Mucosa of descending colon (tissue), 3 donors: ENCODE measurements at regions not wholly inside any gene's neighbourhood (a gene's known extent, or its start where the extent isn't known, plus 50 kb on each side); places are given as distances from the start of the nearest gene placed in this dataset.

ENCODE experiments used
- ATAC-seq: fragments of 200-7000 bp; cut with Tn5 transposase; one replicate; pipeline ENCODE4 v1.9.1; 2020; ENCODE audit warnings: mild to moderate bottlenecking, moderate library complexity
- DNase-seq, 3 donors: peaks; one replicate each; pipeline ENCODE4 v3.0.0-alpha.2; 2020
- H3K36me3 ChIP-seq: fragments of 200-600 bp; one replicate; pipeline ENCODE4 v1.8.0; 2021; ENCODE audit warnings: low read depth, mild to moderate bottlenecking
- H3K4me1 ChIP-seq: fragments of 200-600 bp; one replicate; pipeline ENCODE4 v1.8.0; 2021; ENCODE audit warnings: low read depth, mild to moderate bottlenecking
- H3K4me3 ChIP-seq: fragments of 200-600 bp; one replicate; pipeline ENCODE4 v1.8.0; 2021; ENCODE audit warnings: mild to moderate bottlenecking
- H3K9me3 ChIP-seq: fragments of 200-600 bp; one replicate; pipeline ENCODE4 v1.8.0; 2021; ENCODE audit warnings: mild to moderate bottlenecking
- intact Hi-C, 2 donors: fragments of 100-400 bp; cut with DNase I in 1 of 2; cut with micrococcal nuclease in 1 of 2; formaldehyde crosslinking; loops; one replicate each; pipeline versions ENCODE4 v1.11.0 to v1.11.1; 2022; cut with DNase I, micrococcal nuclease
- TF ChIP-seq, protein P1 (sequence below): fragments of 200-600 bp; IDR thresholded peaks from one replicate; pipeline ENCODE4 v1.8.0; 2022; ENCODE audit warnings: antibody characterized with exemption, mild to moderate bottlenecking
- donor health status: DM: no; HTN: no; CAD: no; lungs with moderate emphysema.
- donor health status: DM: no; HTN: no; CAD: no.
- donor health status: DM: no; HTN: yes; CAD: no.

DNA sequence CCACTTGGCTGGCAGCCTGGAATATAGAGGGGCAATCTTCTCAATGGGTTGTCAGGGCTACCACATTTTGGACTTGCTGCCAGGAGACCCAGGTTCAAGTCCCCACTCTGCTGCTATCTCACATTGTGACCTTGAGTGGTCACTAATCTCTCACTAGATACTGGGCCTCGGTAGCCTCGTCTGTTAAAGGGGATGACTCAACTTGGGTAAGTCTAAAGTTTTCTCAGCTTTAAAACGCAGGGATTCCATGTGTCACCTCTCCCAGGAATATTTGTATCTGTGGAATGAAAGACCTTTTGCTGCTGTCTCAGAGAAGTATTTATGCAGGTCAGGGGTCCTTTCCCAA is 86.3 kb downstream of the SEMA4F start:
- peak; percentile 41 for ATAC-seq
- DNase-seq: no peak
- intact Hi-C loops: no loop called here
- Histone ChIP-seq H3K9me3 (no peaks in the 10 kb centered on the region), H3K4me3 (no peak overlapping the region), H3K4me1 (peaks cover 14% of the 10 kb centered on the region), H3K36me3 (no peaks in the 10 kb centered on the region)
- TF ChIP-seq, protein P1, sequence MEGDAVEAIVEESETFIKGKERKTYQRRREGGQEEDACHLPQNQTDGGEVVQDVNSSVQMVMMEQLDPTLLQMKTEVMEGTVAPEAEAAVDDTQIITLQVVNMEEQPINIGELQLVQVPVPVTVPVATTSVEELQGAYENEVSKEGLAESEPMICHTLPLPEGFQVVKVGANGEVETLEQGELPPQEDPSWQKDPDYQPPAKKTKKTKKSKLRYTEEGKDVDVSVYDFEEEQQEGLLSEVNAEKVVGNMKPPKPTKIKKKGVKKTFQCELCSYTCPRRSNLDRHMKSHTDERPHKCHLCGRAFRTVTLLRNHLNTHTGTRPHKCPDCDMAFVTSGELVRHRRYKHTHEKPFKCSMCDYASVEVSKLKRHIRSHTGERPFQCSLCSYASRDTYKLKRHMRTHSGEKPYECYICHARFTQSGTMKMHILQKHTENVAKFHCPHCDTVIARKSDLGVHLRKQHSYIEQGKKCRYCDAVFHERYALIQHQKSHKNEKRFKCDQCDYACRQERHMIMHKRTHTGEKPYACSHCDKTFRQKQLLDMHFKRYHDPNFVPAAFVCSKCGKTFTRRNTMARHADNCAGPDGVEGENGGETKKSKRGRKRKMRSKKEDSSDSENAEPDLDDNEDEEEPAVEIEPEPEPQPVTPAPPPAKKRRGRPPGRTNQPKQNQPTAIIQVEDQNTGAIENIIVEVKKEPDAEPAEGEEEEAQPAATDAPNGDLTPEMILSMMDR: no peak

DNA sequence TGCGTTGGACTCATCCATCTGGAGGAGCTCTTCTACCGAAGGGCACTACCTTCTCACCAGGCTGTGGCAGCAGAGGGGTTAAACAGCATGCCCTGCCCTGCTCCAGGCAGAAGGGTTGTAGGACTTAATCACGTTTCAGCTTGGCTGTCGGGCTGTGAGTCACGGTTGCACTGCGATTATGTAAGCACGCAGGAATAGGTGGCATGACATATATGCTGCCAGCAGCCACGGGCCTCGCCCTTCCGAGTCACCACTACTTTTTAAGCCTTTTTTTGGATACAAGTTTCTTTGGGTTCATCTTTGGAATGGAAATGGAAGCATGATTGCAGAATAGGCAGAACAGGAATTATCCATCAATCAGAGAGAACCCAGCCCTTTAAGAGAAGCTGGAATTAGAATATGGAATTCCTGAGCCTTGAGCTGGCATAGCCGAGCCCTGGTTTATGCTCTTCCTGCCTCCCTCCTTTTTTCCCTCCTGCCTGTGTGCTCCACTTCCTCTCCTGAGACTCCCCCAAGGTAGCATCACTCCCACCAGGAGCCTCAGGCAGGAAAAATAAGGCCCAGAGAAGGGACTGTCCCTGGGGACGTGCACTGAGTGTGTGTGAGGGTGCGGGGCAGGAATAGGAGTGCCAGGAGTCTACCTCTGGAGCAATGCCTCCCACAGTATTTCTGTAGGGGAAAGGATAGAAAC is 86.8 kb downstream of the SEMA4F start:
- DNase-seq (peak; percentile 76 to 86 (median 79)), ATAC-seq (peak; percentile 97)
- TF ChIP-seq, protein P1: no peak
- H3K9me3 ChIP-seq: no peaks in the 10 kb centered on the region
- no peaks in the 10 kb centered on the region for H3K36me3 ChIP-seq
- H3K4me3 ChIP-seq: no peak overlapping the region
- peaks cover 15% of the 10 kb centered on the region for H3K4me1 ChIP-seq
- intact Hi-C loops: no loop called here

DNA sequence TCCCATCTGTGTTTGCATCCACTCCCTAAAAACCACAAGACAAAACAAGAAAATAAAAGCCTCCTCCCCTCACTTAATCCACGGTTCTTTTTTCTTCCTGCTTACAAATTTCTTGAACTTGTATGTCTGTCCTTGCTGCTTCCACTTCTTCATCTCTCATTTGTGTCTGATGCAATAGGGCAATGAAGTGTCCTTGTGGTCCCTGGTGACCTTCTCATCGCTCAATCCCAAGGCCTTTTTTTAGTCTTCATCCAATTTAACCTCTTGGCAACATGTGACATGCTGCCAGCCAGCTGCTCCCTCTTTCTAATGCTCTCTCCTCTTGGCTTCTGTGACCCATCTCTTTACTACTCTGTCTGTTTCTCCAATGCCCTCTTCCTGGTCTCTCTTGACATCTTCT is 87.6 kb downstream of the SEMA4F start:
- intact Hi-C loops: no loop called here
- Histone ChIP-seq H3K4me3 (no peak overlapping the region), H3K9me3 (no peaks in the 10 kb centered on the region), H3K36me3 (no peaks in the 10 kb centered on the region), H3K4me1 (peaks cover 20% of the 10 kb centered on the region)
- ATAC-seq (no peak), DNase-seq (no peak)
- TF ChIP-seq, protein P1: no peak

DNA sequence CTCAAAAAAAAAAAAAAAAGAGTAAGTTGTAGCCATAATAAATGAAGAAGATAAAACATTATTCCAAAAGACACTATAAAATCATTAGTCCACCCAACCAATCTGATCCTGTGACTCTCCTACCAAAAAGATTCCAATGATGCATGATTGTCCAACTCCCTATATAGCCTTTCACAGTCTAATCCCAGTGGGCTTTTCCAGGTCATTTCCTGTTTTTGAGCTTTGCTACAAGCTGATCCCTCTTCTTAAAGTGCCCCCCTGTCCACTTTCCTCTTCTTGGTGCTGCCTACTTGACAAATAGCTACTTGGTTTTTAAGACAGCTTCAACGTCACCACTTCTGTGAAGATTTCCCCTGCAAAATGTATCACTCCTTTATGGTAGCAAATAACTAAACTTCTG is 88.4 kb downstream of the SEMA4F start:
- DNase-seq: no peak
- intact Hi-C loops: no loop called here
- ATAC-seq: no peak

DNA sequence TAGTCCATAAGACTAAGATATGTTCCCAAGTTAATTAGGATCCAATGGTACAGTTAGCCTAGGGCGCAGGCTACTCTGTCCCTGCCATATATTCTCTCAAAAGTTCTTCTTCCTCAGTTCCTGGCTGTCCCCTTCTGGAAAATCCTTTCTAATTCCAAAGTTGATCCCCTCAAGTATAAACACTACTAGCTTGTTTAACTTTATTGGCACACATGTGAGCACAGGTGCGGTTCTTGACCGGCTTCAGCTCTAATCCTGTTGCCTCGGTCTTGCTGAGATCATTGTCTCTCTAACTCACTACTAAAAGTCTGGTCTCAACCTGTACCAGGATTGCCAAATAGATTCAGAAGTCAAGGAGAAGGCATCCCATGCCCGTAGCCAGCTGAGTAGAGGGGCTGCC is 89.0 kb downstream of the SEMA4F start:
- ATAC-seq (no peak), DNase-seq (no peak)
- no peaks in the 10 kb centered on the region for H3K9me3 ChIP-seq
- H3K4me3 ChIP-seq: no peak overlapping the region
- intact Hi-C loops: no loop called here
- H3K4me1 ChIP-seq: peaks cover 20% of the 10 kb centered on the region
- H3K36me3 ChIP-seq: no peaks in the 10 kb centered on the region
- TF ChIP-seq, protein P1: no peak

More for the DNA sequence above, 88.4 kb downstream of the SEMA4F start:
- Histone ChIP-seq H3K9me3 (no peaks in the 10 kb centered on the region), H3K4me3 (no peak overlapping the region), H3K36me3 (no peaks in the 10 kb centered on the region), H3K4me1 (peaks cover 20% of the 10 kb centered on the region)
- TF ChIP-seq, protein P1: no peak

DNA sequence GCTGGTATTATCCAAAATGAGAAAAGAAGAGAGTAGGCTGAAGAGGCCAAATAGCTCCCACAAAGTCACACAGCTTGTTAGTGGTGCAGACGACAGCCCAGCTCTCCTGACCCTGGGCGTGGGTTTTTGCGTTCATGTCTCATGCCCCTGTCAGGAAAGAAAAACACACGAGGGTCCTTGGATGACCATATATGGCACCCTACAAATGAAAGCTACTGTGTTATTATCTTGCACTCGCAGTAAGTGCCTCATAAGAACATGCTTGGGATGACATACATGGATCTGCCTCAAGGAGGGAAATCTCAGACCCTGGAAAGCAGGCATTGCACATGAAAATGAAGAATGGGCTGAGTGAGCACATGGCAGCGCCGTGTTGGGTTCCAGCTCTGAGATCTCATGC is 89.7 kb downstream of the SEMA4F start:
- DNase-seq (no peak), ATAC-seq (no peak)
- TF ChIP-seq, protein P1: no peak
- Histone ChIP-seq H3K36me3 (no peaks in the 10 kb centered on the region), H3K4me1 (peaks cover 20% of the 10 kb centered on the region), H3K4me3 (no peak overlapping the region), H3K9me3 (no peaks in the 10 kb centered on the region)
- intact Hi-C loops: no loop called here
